IMR-90 (cell line): ENCODE measurements at regions not wholly inside any gene's neighbourhood (a gene's known extent, or its start where the extent isn't known, plus 50 kb on each side); places are given as distances from the start of the nearest gene placed in this dataset.

ENCODE experiments used
- ATAC-seq: fragments of 200-7000 bp; cut with Tn5 transposase; 2 replicates; pipeline ENCODE4 v1.9.1; 2020; ENCODE audit warnings: low read depth, mild to moderate bottlenecking, moderate library complexity
- BruUV-seq: library from RNA; stranded (reverse); fragments of 400-500 nt; replicated peaks from 2 replicates; lab custom pipeline; 2021; lab: Mats Ljungman, UMichigan
- CTCF ChIA-PET: fragments of 300-600 bp; formaldehyde crosslinking; extraction: SDS; loops from one replicate; lab custom pipeline; 2021; ENCODE audit warnings: antibody characterized with exemption; lab: Yijun Ruan, JAX
- POLR2A ChIA-PET: fragments of 300-600 bp; sonication (Branson Sonifier 250); formaldehyde crosslinking; loops from one replicate; lab custom pipeline; 2022; ENCODE audit warnings: antibody characterized with exemption; ENCODE audit not compliant: unreplicated experiment; lab: Charles Lee
- DNase-seq: peaks from one replicate; pipeline ENCODE4 v3.0.0; 2013
- H2AFZ ChIP-seq: replicated peaks from 2 replicates; pipeline ENCODE3; 2013; ENCODE audit warnings: low read length, mild to moderate bottlenecking; ENCODE audit not compliant: poor library complexity
- H2AK5ac ChIP-seq: 2 replicates; pipeline ENCODE4 v1.6.1; 2013; ENCODE audit warnings: low read depth, low read length, inconsistent platforms
- H2AK9ac ChIP-seq: replicated peaks from 2 replicates; pipeline ENCODE3; 2013; ENCODE audit warnings: mild to moderate bottlenecking, low read depth, low read length, moderate library complexity; ENCODE audit not compliant: poor library complexity
- H2BK120ac ChIP-seq: 2 replicates; pipeline ENCODE4 v1.6.1; 2013; ENCODE audit warnings: low read depth, low read length, inconsistent platforms
- H2BK15ac ChIP-seq: 3 replicates; pipeline ENCODE4 v1.6.1; 2013; ENCODE audit warnings: low read depth, low read length, inconsistent platforms
- H2BK20ac ChIP-seq: 2 replicates; pipeline ENCODE4 v1.6.1; 2013; ENCODE audit warnings: low read depth, mild to moderate bottlenecking, inconsistent platforms, low read length, moderate library complexity
- H2BK5ac ChIP-seq: 2 replicates; pipeline ENCODE4 v1.6.1; 2013; ENCODE audit warnings: mild to moderate bottlenecking, low read depth, low read length, inconsistent platforms; ENCODE audit not compliant: poor library complexity, severe bottlenecking
- H3K14ac ChIP-seq: replicated peaks from 2 replicates; pipeline ENCODE4 v1.6.1; 2013; ENCODE audit warnings: low read depth, low read length, inconsistent platforms
- H3K18ac ChIP-seq: 2 replicates; pipeline ENCODE4 v1.6.1; 2013; ENCODE audit warnings: low read depth, low read length, control low read depth
- H3K23ac ChIP-seq: 2 replicates; pipeline ENCODE4 v1.6.1; 2013; ENCODE audit warnings: low read depth, low read length, inconsistent platforms
- H3K27ac ChIP-seq: 2 replicates; pipeline ENCODE4 v1.5.1; 2013; ENCODE audit warnings: mild to moderate bottlenecking, control low read depth, low read length; ENCODE audit not compliant: insufficient read depth
- H3K27me3 ChIP-seq: 2 replicates; pipeline ENCODE4 v1.6.1; 2013; ENCODE audit warnings: low read length; ENCODE audit not compliant: control insufficient read depth, insufficient read depth
- H3K36me3 ChIP-seq: 2 replicates; pipeline ENCODE4 v1.6.1; 2013; ENCODE audit warnings: low read length, mixed read lengths; ENCODE audit not compliant: control insufficient read depth, insufficient read depth
- H3K4ac ChIP-seq: 2 replicates; pipeline ENCODE4 v1.6.1; 2013; ENCODE audit warnings: low read depth, low read length, inconsistent platforms
- H3K4me1 ChIP-seq: 2 replicates; pipeline ENCODE4 v1.6.1; 2013; ENCODE audit warnings: low read length, mixed read lengths; ENCODE audit not compliant: control insufficient read depth, insufficient read depth
- H3K4me2 ChIP-seq: 2 replicates; pipeline ENCODE4 v1.6.1; 2013; ENCODE audit warnings: low read depth, mild to moderate bottlenecking, control low read depth, low read length, moderate library complexity
- H3K4me3 ChIP-seq: 2 replicates; pipeline ENCODE4 v1.5.1; 2013; ENCODE audit warnings: low read depth, mild to moderate bottlenecking, control low read depth, low read length, moderate library complexity; ENCODE audit not compliant: insufficient read depth
- H3K56ac ChIP-seq: 2 replicates; pipeline ENCODE4 v1.6.1; 2013; ENCODE audit warnings: low read length, inconsistent platforms; ENCODE audit not compliant: insufficient read depth; ENCODE audit errors: extremely low read depth
- H3K79me1 ChIP-seq, 2 experiments: 2 replicates each; pipeline ENCODE4 v1.6.1; 2013; ENCODE audit warnings: low read length in 2 of 2, inconsistent platforms in 1 of 2, low read depth in 1 of 2
- H3K9ac ChIP-seq: 2 replicates; pipeline ENCODE4 v1.6.1; 2013; ENCODE audit warnings: low read depth, low read length, control low read depth
- H3K9me1 ChIP-seq: 2 replicates; pipeline ENCODE4 v1.6.1; 2013; ENCODE audit warnings: low read length, inconsistent platforms; ENCODE audit not compliant: insufficient read depth
- H3K9me3 ChIP-seq: 2 replicates; pipeline ENCODE4 v1.6.1; 2013; ENCODE audit warnings: low read length; ENCODE audit not compliant: control insufficient read depth, insufficient read depth
- H4K20me1 ChIP-seq: 2 replicates; pipeline ENCODE4 v1.6.1; 2013; ENCODE audit warnings: low read length, inconsistent platforms; ENCODE audit not compliant: insufficient read depth
- H4K5ac ChIP-seq: 2 replicates; pipeline ENCODE4 v1.6.1; 2013; ENCODE audit warnings: mild to moderate bottlenecking, low read depth, low read length, control low read depth
- H4K8ac ChIP-seq, 2 experiments: 2 replicates each; pipeline ENCODE4 v1.6.1; 2013; ENCODE audit warnings: low read depth in 2 of 2, low read length in 2 of 2, control low read depth in 1 of 2, inconsistent platforms in 1 of 2
- H4K91ac ChIP-seq: 2 replicates; pipeline ENCODE4 v1.6.1; 2013; ENCODE audit warnings: low read depth, low read length, inconsistent platforms; ENCODE audit not compliant: insufficient read depth
- BHLHE40 ChIP-seq: fragments of 150-350 bp; IDR thresholded peaks from 2 replicates; pipeline ENCODE4 v1.6.1; 2016; ENCODE audit warnings: mild to moderate bottlenecking, low read depth, low read length
- CEBPB ChIP-seq: IDR thresholded peaks from 2 replicates; pipeline ENCODE4 v1.6.1; 2012; ENCODE audit warnings: low read depth, low read length, improper control_type of control experiment
- CHD1 ChIP-seq: IDR thresholded peaks from 2 replicates; pipeline ENCODE4 v1.6.1; 2012; ENCODE audit warnings: low read depth, low read length, improper control_type of control experiment
- FOS ChIP-seq: fragments of 150-350 bp; IDR thresholded peaks from 2 replicates; pipeline ENCODE4 v1.6.1; 2016; ENCODE audit warnings: low read depth, low read length
- MAFK ChIP-seq: IDR thresholded peaks from 2 replicates; pipeline ENCODE4 v1.6.1; 2012; ENCODE audit warnings: low read depth, low read length, improper control_type of control experiment
- MAZ ChIP-seq: IDR thresholded peaks from 2 replicates; pipeline ENCODE4 v1.6.1; 2012; ENCODE audit warnings: low read depth, mild to moderate bottlenecking, low read length, improper control_type of control experiment, moderate library complexity, borderline replicate concordance
- MXI1 ChIP-seq: IDR thresholded peaks from 2 replicates; pipeline ENCODE4 v1.6.1; 2012; ENCODE audit warnings: low read depth, mild to moderate bottlenecking, low read length, moderate library complexity, borderline replicate concordance
- NFE2L2 ChIP-seq: fragments of 150-350 bp; IDR thresholded peaks from 2 replicates; pipeline ENCODE4 v1.6.1; 2016; ENCODE audit warnings: low read depth, mild to moderate bottlenecking, low read length
- POLR2A ChIP-seq: IDR thresholded peaks from 2 replicates; pipeline ENCODE4 v1.6.1; 2012; ENCODE audit warnings: mild to moderate bottlenecking, low read depth, low read length
- RAD21 ChIP-seq: IDR thresholded peaks from 2 replicates; pipeline ENCODE4 v1.6.1; 2012; ENCODE audit warnings: low read length, improper control_type of control experiment
- RCOR1 ChIP-seq: IDR thresholded peaks from 2 replicates; pipeline ENCODE4 v1.6.1; 2012; ENCODE audit warnings: mild to moderate bottlenecking, low read length, improper control_type of control experiment; ENCODE audit not compliant: insufficient replicate concordance
- RFX5 ChIP-seq: IDR thresholded peaks from 2 replicates; pipeline ENCODE4 v1.8.0; 2012; ENCODE audit warnings: low read depth, mild to moderate bottlenecking, low read length, moderate library complexity
- SMC3 ChIP-seq: fragments of 150-350 bp; IDR thresholded peaks from 2 replicates; pipeline ENCODE4 v1.6.1; 2016; ENCODE audit warnings: low read depth, mild to moderate bottlenecking, antibody characterized with exemption, low read length, moderate library complexity
- WGBS, 2 experiments: methylation state at CpG; one replicate each; pipeline versions ENCODE4 v1.1.5 to v1.1.7; 2013; ENCODE audit warnings: missing lambda C conversion rate in 2 of 2; ENCODE audit not compliant: insufficient read length in 1 of 2; ENCODE audit errors: extremely low coverage in 2 of 2; 5-methylcytosine and 5-hydroxymethylcytosine counted together
- dilution Hi-C: fragments of 300-500 bp; cut with HindIII; formaldehyde crosslinking; loops from one replicate; pipeline ENCODE4 v1.14.3; 2018; ENCODE audit warnings: low sequenced_read_pairs; ENCODE audit not compliant: unreplicated experiment
- in situ Hi-C: fragments of 300-500 bp; cut with MboI; formaldehyde crosslinking; loops from 3 replicates; pipeline ENCODE4 v1.14.3; 2019; ENCODE audit warnings: low sequenced_read_pairs, inconsistent platforms, mixed read lengths
- intact Hi-C: fragments of 100-400 bp; cut with micrococcal nuclease; formaldehyde crosslinking; loops from 2 replicates; pipeline ENCODE4 v1.10.0; 2022
- TF ChIP-seq, protein P1 (sequence below): conservative IDR thresholded peaks from 2 replicates; pipeline ENCODE4 v1.5.1; 2012; ENCODE audit warnings: mild to moderate bottlenecking, low read depth, low read length, improper control_type of control experiment
- TF ChIP-seq, protein P2 (sequence below): fragments of 150-350 bp; IDR thresholded peaks from 2 replicates; pipeline ENCODE4 v1.6.1; 2016; ENCODE audit warnings: low read depth, mild to moderate bottlenecking, low read length, moderate library complexity, borderline replicate concordance
- TF ChIP-seq, protein P3 (sequence below): fragments of 150-350 bp; IDR thresholded peaks from 2 replicates; pipeline ENCODE4 v1.6.1; 2017; ENCODE audit warnings: mild to moderate bottlenecking, antibody characterized with exemption, low read length, low read depth

DNA sequence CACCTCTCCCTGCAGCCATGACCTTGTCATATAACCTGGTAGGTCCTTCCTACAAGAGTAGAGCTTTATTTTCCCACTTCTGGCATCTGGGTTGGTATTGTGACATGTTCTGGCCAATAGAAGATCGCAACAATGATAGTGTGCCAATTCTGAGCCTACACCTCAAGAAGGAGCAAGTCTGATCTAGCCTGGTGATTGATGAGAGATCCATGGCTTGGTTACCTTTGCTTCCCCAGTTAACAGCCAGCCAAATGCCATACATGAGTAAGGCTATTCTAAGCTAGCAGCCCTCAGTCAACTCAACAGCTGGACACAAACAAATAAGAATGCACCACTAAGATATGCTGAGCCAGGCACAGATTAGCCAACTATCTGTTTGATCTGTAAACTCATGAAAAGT lies 226.7 kb downstream of the LMO4 start:
- Histone ChIP-seq H2BK5ac (no peak overlapping the region), H3K4ac (no peak overlapping the region), H3K27ac (no peak overlapping the region), H4K5ac (no peak overlapping the region), H4K8ac (no peak overlapping the region), H4K91ac (no peak overlapping the region), H2AK9ac (no peak overlapping the region), H3K18ac (no peak overlapping the region), H3K79me1 (no peaks in the 10 kb centered on the region), H2AFZ (no peak overlapping the region), H3K4me3 (no peak overlapping the region), H3K9me3 (no peaks in the 10 kb centered on the region), H3K23ac (no peak overlapping the region), H3K27me3 (no peaks in the 10 kb centered on the region), H2BK15ac (no peak overlapping the region), H4K20me1 (no peaks in the 10 kb centered on the region), H3K56ac (no peak overlapping the region), H2BK20ac (no peak overlapping the region), H2AK5ac (no peak overlapping the region), H3K14ac (no peak overlapping the region), H3K36me3 (no peaks in the 10 kb centered on the region), H3K9ac (no peak overlapping the region), H3K4me2 (no peak overlapping the region), H2BK120ac (no peak overlapping the region), H3K9me1 (no peaks in the 10 kb centered on the region), H3K4me1 (peaks cover under 1% of the 10 kb centered on the region; the same call in 1 of the 2 replicates)
- BruUV-seq, result no TSS peak
- TF ChIP-seq MXI1 (no peak), SMC3 (no peak), NFE2L2 (no peak), RAD21 (no peak), BHLHE40 (no peak), CEBPB (no peak), MAZ (no peak), RCOR1 (no peak), POLR2A (no peak), MAFK (no peak), RFX5 (no peak), CHD1 (no peak), FOS (no peak)
- TF ChIP-seq, protein P1, sequence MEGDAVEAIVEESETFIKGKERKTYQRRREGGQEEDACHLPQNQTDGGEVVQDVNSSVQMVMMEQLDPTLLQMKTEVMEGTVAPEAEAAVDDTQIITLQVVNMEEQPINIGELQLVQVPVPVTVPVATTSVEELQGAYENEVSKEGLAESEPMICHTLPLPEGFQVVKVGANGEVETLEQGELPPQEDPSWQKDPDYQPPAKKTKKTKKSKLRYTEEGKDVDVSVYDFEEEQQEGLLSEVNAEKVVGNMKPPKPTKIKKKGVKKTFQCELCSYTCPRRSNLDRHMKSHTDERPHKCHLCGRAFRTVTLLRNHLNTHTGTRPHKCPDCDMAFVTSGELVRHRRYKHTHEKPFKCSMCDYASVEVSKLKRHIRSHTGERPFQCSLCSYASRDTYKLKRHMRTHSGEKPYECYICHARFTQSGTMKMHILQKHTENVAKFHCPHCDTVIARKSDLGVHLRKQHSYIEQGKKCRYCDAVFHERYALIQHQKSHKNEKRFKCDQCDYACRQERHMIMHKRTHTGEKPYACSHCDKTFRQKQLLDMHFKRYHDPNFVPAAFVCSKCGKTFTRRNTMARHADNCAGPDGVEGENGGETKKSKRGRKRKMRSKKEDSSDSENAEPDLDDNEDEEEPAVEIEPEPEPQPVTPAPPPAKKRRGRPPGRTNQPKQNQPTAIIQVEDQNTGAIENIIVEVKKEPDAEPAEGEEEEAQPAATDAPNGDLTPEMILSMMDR, result no peak
- TF ChIP-seq, protein P2, sequence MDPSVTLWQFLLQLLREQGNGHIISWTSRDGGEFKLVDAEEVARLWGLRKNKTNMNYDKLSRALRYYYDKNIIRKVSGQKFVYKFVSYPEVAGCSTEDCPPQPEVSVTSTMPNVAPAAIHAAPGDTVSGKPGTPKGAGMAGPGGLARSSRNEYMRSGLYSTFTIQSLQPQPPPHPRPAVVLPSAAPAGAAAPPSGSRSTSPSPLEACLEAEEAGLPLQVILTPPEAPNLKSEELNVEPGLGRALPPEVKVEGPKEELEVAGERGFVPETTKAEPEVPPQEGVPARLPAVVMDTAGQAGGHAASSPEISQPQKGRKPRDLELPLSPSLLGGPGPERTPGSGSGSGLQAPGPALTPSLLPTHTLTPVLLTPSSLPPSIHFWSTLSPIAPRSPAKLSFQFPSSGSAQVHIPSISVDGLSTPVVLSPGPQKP, result no peak
- TF ChIP-seq, protein P3, sequence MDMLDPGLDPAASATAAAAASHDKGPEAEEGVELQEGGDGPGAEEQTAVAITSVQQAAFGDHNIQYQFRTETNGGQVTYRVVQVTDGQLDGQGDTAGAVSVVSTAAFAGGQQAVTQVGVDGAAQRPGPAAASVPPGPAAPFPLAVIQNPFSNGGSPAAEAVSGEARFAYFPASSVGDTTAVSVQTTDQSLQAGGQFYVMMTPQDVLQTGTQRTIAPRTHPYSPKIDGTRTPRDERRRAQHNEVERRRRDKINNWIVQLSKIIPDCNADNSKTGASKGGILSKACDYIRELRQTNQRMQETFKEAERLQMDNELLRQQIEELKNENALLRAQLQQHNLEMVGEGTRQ, result no peak
- DNase-seq, result no peak
- intact Hi-C loops, result no loop called here
- CTCF ChIA-PET, result no interaction called here
- in situ Hi-C loops, result no loop called here
- no CpG with 5 or more reads among the region's 1 CpG for WGBS, 2 experiments
- ATAC-seq, result no peak
- POLR2A ChIA-PET, result no interaction called here
- dilution Hi-C loops, result no loop called here
